ENCODE measurements at regions not wholly inside any gene's neighbourhood (a gene's known extent, or its start where the extent isn't known, plus 50 kb on each side); places are given as distances from the start of the nearest gene placed in this dataset.

DNA sequence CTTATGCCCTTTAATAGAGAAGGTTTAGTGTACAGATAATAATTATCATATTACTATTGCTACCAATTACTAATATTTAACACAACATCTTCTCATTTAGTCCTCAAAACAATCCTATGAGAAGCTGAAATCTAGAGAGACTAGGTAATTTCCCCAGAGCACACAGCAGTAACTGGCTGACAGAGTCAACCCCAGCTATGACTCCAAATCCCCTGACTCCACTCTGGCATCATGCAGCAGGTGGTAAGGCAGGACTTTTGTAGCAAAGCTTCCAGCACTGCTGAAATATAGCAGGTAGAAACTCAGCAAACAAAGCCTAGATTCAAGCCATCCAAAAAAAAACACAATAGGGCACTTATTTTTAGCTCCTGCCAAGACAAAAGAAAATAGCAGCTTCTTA is 79.3 kb upstream of the RGS2 start:
- Histone ChIP-seq H2AFZ (ENCODE audit: low read depth, low read length, poor library complexity, severe bottlenecking) (no peak overlapping the region), H3K36me3 (ENCODE audit: control insufficient read depth in 1 of 2, insufficient read depth in 2 of 2, low read length in 2 of 2) (no peaks in the 10 kb centered on the region), H3K27ac (ENCODE audit: low read depth, low read length) (no peak overlapping the region), H3K79me2 (ENCODE audit: insufficient read depth, low read length) (no peaks in the 10 kb centered on the region), H3K4me3 (replicated peaks in 1 of 2; ENCODE audit: low read depth in 1 of 2, low read length in 2 of 2) (no peak overlapping the region), H3K4me1 (ENCODE audit: control insufficient read depth in 1 of 2, insufficient read depth in 2 of 2, low read length in 2 of 2) (peaks cover 0 to 6% of the 10 kb centered on the region in 2 experiments; a peak in 1 of 4 replicates), H4K20me1 (ENCODE audit: insufficient read depth) (no peaks in the 10 kb centered on the region), H3K27me3 (ENCODE audit: insufficient read depth, low read length) (no peaks in the 10 kb centered on the region), H3K4me2 (ENCODE audit: low read length) (no peak overlapping the region), H3K9ac (ENCODE audit: low read length) (no peak overlapping the region), H3K9me3 (ENCODE audit: control insufficient read depth in 1 of 2, insufficient read depth in 1 of 2, low read depth in 1 of 2, low read length in 2 of 2) (no peaks in the 10 kb centered on the region), H3K9me2 (ENCODE audit: insufficient read depth) (no peaks in the 10 kb centered on the region; the same call in 1 of the 2 replicates)
- intact Hi-C loops (cut with micrococcal nuclease): no loop called here
- ChIA-PET CTCF (no interaction called here), RAD21 (ENCODE audit: low non-redundant PET in 1 of 2, low total read pairs in 2 of 2, uncharacterized antibody in 2 of 2, unreplicated experiment in 2 of 2) (no interaction called here), POLR2A (no interaction called here)
- no peak for TF ChIP-seq CEBPB (IDR thresholded peaks at IDR 0.05; ENCODE audit: low read depth)
- no peak for TF ChIP-seq SP1 (IDR thresholded peaks at IDR 0.05; ENCODE audit: low read depth)
- no peak for TF ChIP-seq ELF1 (IDR thresholded peaks at IDR 0.05; ENCODE audit: borderline replicate concordance, low read depth)
- no peak for TF ChIP-seq RAD21 (IDR thresholded peaks at IDR 0.05; ENCODE audit: low read depth)
- TF ChIP-seq POLR2AphosphoS5 (IDR thresholded peaks at IDR 0.05; ENCODE audit: low read depth, low read length): no peak
- TF ChIP-seq EGR1 (IDR thresholded peaks at IDR 0.05; ENCODE audit: low read depth): no peak
- no peak for TF ChIP-seq YY1 (IDR thresholded peaks at IDR 0.05; ENCODE audit: extremely low read depth, insufficient replicate concordance, low read depth, low read length)
- ATAC-seq: no peak
- DNase-seq (ENCODE audit: low read depth, low spot score): no peak
- BruUV-seq (replicated peaks): no TSS peak

DNA sequence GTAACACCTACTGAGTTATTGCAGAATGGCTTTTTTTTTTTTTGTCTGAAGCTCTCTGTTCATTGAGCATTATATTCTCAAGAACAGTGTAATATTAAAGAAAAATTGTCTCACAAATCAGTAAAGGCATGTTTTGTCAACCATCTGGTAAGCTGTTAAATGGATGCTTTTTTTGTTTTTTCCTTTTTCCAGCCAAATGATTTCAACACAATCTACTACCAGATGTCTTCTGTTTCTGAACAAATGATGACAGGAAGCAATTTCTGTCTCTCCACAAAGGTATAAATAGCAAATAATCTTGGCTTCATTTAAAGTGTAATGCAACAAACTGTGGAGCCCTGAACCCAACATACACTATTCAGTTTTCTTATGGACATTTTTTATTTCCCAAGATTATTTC is 78.6 kb upstream of the RGS2 start:
- Histone ChIP-seq H3K4me3 (replicated peaks in 1 of 2; ENCODE audit: low read depth in 1 of 2, low read length in 2 of 2) (no peak overlapping the region), H3K9me3 (ENCODE audit: control insufficient read depth in 1 of 2, insufficient read depth in 1 of 2, low read depth in 1 of 2, low read length in 2 of 2) (no peaks in the 10 kb centered on the region), H3K27me3 (ENCODE audit: insufficient read depth, low read length) (no peaks in the 10 kb centered on the region), H3K27ac (ENCODE audit: low read depth, low read length) (no peak overlapping the region), H3K79me2 (ENCODE audit: insufficient read depth, low read length) (no peaks in the 10 kb centered on the region), H4K20me1 (ENCODE audit: insufficient read depth) (no peaks in the 10 kb centered on the region), H3K9me2 (ENCODE audit: insufficient read depth) (no peaks in the 10 kb centered on the region), H3K4me2 (ENCODE audit: low read length) (no peak overlapping the region), H3K9ac (ENCODE audit: low read length) (no peak overlapping the region), H3K4me1 (ENCODE audit: control insufficient read depth in 1 of 2, insufficient read depth in 2 of 2, low read length in 2 of 2) (no peaks in the 10 kb centered on the region), H3K36me3 (ENCODE audit: control insufficient read depth in 1 of 2, insufficient read depth in 2 of 2, low read length in 2 of 2) (no peaks in the 10 kb centered on the region), H2AFZ (ENCODE audit: low read depth, low read length, poor library complexity, severe bottlenecking) (no peak overlapping the region)
- BruUV-seq (replicated peaks): no TSS peak
- POLR2A ChIA-PET: no interaction called here
- DNase-seq (ENCODE audit: low read depth, low spot score): no peak
- intact Hi-C loops (cut with micrococcal nuclease): no loop called here
- TF ChIP-seq EGR1 (IDR thresholded peaks at IDR 0.05; ENCODE audit: low read depth) (no peak), POLR2A (IDR thresholded peaks at IDR 0.05; ENCODE audit: borderline replicate concordance, extremely low read depth, insufficient read depth, insufficient read length) (no peak), EZH2 (IDR thresholded peaks at IDR 0.05) (no peak), POLR2AphosphoS5 (IDR thresholded peaks at IDR 0.05; ENCODE audit: low read depth, low read length) (no peak), SRF (IDR thresholded peaks at IDR 0.05; ENCODE audit: low read depth) (no peak), SIN3A (IDR thresholded peaks at IDR 0.05; ENCODE audit: low read depth) (no peak), CBX3 (IDR thresholded peaks at IDR 0.05; ENCODE audit: low read depth) (no peak), RAD21 (IDR thresholded peaks at IDR 0.05; ENCODE audit: low read depth) (no peak), ZNF274 (IDR thresholded peaks at IDR 0.05; ENCODE audit: low read depth, low read length) (no peak), JUND (IDR thresholded peaks at IDR 0.05) (no peak), ZFX (IDR thresholded peaks at IDR 0.05) (no peak), EZH2phosphoT487 (IDR thresholded peaks at IDR 0.05; ENCODE audit: borderline replicate concordance) (no peak), ELF1 (IDR thresholded peaks at IDR 0.05; ENCODE audit: borderline replicate concordance, low read depth) (no peak), FOSL1 (IDR thresholded peaks at IDR 0.05; ENCODE audit: low read depth) (no peak)
- TF ChIP-seq, protein P1, sequence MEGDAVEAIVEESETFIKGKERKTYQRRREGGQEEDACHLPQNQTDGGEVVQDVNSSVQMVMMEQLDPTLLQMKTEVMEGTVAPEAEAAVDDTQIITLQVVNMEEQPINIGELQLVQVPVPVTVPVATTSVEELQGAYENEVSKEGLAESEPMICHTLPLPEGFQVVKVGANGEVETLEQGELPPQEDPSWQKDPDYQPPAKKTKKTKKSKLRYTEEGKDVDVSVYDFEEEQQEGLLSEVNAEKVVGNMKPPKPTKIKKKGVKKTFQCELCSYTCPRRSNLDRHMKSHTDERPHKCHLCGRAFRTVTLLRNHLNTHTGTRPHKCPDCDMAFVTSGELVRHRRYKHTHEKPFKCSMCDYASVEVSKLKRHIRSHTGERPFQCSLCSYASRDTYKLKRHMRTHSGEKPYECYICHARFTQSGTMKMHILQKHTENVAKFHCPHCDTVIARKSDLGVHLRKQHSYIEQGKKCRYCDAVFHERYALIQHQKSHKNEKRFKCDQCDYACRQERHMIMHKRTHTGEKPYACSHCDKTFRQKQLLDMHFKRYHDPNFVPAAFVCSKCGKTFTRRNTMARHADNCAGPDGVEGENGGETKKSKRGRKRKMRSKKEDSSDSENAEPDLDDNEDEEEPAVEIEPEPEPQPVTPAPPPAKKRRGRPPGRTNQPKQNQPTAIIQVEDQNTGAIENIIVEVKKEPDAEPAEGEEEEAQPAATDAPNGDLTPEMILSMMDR (IDR thresholded peaks at IDR 0.05 in 2 of 3, conservative IDR thresholded peaks at IDR 0.05 in 1 of 3; ENCODE audit: borderline replicate concordance in 1 of 3, insufficient read depth in 1 of 3, low read depth in 2 of 3, low read length in 2 of 3): no peak
- TF ChIP-seq, protein P2, sequence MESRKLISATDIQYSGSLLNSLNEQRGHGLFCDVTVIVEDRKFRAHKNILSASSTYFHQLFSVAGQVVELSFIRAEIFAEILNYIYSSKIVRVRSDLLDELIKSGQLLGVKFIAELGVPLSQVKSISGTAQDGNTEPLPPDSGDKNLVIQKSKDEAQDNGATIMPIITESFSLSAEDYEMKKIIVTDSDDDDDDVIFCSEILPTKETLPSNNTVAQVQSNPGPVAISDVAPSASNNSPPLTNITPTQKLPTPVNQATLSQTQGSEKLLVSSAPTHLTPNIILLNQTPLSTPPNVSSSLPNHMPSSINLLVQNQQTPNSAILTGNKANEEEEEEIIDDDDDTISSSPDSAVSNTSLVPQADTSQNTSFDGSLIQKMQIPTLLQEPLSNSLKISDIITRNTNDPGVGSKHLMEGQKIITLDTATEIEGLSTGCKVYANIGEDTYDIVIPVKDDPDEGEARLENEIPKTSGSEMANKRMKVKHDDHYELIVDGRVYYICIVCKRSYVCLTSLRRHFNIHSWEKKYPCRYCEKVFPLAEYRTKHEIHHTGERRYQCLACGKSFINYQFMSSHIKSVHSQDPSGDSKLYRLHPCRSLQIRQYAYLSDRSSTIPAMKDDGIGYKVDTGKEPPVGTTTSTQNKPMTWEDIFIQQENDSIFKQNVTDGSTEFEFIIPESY (IDR thresholded peaks at IDR 0.05; ENCODE audit: extremely low read depth, insufficient replicate concordance, low read length): no peak
- TF ChIP-seq, protein P3, sequence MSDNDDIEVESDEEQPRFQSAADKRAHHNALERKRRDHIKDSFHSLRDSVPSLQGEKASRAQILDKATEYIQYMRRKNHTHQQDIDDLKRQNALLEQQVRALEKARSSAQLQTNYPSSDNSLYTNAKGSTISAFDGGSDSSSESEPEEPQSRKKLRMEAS (IDR thresholded peaks at IDR 0.05): no peak
- CTCF ChIA-PET: no interaction called here
- RAD21 ChIA-PET (ENCODE audit: low non-redundant PET in 1 of 2, low total read pairs in 2 of 2, uncharacterized antibody in 2 of 2, unreplicated experiment in 2 of 2): no interaction called here
- no peak for ATAC-seq

All from HCT116 (cell line).